Osteocyte (in vitro differentiated cells): ENCODE measurements at regions not wholly inside any gene's neighbourhood (a gene's known extent, or its start where the extent isn't known, plus 50 kb on each side); places are given as distances from the start of the nearest gene placed in this dataset.
"Not testable (repeated sequence)": the region's sequence is repeated elsewhere in the genome, so short reads cannot be mapped to it uniquely, and the experiment has no call there.

ENCODE experiments used
- DNase-seq: peaks from one replicate; pipeline ENCODE4 v3.0.0; 2021; ENCODE audit warnings: mixed read lengths; ENCODE audit not compliant: unreplicated experiment; ENCODE audit errors: extremely low spot score
- H3K27ac Mint-ChIP-seq: one replicate; pipeline ENCODE4 v1.8.0; 2021; ENCODE audit warnings: mild to moderate bottlenecking, mixed read lengths; ENCODE audit not compliant: unreplicated experiment
- H3K27me3 Mint-ChIP-seq: one replicate; pipeline ENCODE4 v1.8.0; 2021; ENCODE audit warnings: mixed read lengths; ENCODE audit not compliant: unreplicated experiment
- H3K36me3 Mint-ChIP-seq: one replicate; pipeline ENCODE4 v1.8.0; 2021; ENCODE audit warnings: mixed read lengths; ENCODE audit not compliant: unreplicated experiment
- H3K4me1 Mint-ChIP-seq: one replicate; pipeline ENCODE4 v1.8.0; 2021; ENCODE audit warnings: mixed read lengths; ENCODE audit not compliant: unreplicated experiment
- H3K4me3 Mint-ChIP-seq: one replicate; pipeline ENCODE4 v1.8.0; 2021; ENCODE audit warnings: mild to moderate bottlenecking, moderate library complexity, mixed read lengths; ENCODE audit not compliant: unreplicated experiment
- H3K9me3 Mint-ChIP-seq: one replicate; pipeline ENCODE4 v1.8.0; 2021; ENCODE audit warnings: mixed read lengths; ENCODE audit not compliant: unreplicated experiment
- TF ChIP-seq, protein P1 (sequence below): fragments of 200-600 bp; sonication (generic); IDR thresholded peaks from 2 replicates; pipeline ENCODE4 v1.5.0; 2021; ENCODE audit warnings: antibody characterized with exemption, mild to moderate bottlenecking, moderate library complexity

DNA sequence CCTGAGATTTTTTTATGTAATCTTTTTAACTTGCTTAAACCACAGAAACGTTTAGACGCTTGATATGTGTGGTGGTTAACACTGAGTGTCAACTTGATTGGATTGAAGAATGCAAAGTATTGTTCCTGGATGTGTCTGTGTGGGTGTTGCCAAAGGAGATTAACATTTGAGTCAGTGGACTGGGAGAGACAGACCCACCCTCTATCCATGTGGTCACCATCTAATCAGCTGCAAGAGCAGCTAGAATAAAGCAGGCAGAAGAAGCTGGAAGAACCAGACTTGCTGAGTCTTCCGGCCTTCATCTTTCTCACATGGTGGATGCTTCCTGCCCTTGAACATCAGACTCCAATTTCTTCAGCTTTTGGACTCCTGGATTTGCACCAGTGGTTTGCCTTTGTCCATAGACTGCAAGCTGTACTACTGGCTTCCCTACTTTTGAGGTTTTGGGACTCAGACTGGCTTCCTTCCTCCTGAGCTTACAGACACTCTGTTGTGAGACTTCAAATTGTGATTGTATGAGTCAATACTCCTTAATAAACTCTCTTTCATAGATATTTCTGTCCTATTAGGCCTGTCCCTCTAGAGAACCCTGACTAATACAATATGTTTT is 816.0 kb upstream of the CDH9 start:
- no peak for DNase-seq
- Mint-ChIP-seq H3K27me3 (peaks cover 7% of the 10 kb centered on the region), H3K4me3 (no peak overlapping the region), H3K4me1 (no peaks in the 10 kb centered on the region), H3K36me3 (no peaks in the 10 kb centered on the region), H3K27ac (no peak overlapping the region), H3K9me3 (peaks cover 2% of the 10 kb centered on the region)
- TF ChIP-seq, protein P1, sequence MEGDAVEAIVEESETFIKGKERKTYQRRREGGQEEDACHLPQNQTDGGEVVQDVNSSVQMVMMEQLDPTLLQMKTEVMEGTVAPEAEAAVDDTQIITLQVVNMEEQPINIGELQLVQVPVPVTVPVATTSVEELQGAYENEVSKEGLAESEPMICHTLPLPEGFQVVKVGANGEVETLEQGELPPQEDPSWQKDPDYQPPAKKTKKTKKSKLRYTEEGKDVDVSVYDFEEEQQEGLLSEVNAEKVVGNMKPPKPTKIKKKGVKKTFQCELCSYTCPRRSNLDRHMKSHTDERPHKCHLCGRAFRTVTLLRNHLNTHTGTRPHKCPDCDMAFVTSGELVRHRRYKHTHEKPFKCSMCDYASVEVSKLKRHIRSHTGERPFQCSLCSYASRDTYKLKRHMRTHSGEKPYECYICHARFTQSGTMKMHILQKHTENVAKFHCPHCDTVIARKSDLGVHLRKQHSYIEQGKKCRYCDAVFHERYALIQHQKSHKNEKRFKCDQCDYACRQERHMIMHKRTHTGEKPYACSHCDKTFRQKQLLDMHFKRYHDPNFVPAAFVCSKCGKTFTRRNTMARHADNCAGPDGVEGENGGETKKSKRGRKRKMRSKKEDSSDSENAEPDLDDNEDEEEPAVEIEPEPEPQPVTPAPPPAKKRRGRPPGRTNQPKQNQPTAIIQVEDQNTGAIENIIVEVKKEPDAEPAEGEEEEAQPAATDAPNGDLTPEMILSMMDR = no peak

DNA sequence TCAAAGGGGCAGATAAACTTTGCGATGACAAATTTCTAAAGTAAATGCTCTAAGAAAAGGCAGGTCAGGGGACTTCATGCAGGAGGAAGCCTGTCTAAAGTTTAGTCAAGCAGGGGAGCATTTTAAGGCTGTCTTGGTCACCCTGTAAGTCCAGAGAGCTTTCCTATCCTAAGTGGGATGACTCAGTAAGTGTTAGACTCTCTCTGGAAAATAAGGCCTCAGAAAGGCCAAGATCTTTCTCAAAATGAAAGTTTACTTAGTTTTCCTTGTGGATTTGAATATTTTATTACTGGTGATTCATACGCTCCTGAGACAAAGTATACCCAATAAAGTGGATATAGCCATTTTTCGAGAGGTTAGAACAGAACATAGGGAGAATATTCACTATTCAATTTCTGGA is 806.9 kb upstream of the CDH9 start:
- TF ChIP-seq, protein P1 = no peak
- Mint-ChIP-seq H3K9me3 (peaks cover 12% of the 10 kb centered on the region), H3K27ac (no peak overlapping the region), H3K27me3 (no peaks in the 10 kb centered on the region), H3K36me3 (no peaks in the 10 kb centered on the region), H3K4me3 (no peak overlapping the region), H3K4me1 (no peaks in the 10 kb centered on the region)
- DNase-seq = no peak

DNA sequence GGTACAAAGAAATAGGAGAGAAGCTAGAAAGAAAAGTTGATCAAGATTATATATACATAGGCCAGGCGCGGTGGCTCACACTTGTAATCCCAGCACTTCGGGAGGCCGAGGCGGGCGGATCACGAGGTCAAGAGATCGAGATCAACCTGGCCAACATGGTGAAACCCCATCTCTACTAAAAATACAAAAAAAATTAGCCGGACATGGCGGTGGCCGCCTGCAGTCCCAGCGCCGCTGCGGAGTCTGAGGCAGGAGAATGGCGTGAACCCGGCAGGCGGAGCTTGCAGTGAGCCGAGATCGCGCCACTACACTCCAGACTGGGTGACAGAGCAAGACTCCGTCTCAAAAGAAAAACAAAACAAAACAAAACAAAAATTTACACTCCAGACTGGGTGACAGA is 798.3 kb upstream of the CDH9 start:
- not testable (repeated sequence) for H3K4me1 Mint-ChIP-seq, H3K27me3 Mint-ChIP-seq, DNase-seq, H3K4me3 Mint-ChIP-seq, H3K9me3 Mint-ChIP-seq, H3K27ac Mint-ChIP-seq, H3K36me3 Mint-ChIP-seq

DNA sequence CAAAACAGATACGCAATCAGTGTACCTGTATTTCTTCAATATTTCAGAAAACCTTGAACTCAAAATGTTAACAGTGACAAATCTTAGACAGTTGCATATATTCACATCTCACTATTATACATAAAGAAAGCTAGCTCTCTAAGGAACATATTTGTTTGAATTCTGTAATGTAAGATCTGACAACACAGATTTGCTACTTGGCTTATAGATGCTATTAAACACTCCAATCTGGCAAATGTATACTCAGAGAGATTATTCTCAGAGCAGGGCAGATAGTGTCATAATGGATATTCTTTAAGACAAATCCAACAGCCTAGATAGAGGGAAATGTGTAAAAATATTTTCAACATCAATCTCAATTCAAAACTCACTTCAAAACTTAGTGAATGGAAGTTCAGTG is 794.5 kb upstream of the CDH9 start:
- Mint-ChIP-seq H3K36me3 (no peaks in the 10 kb centered on the region), H3K9me3 (no peaks in the 10 kb centered on the region), H3K27ac (no peak overlapping the region), H3K4me1 (no peaks in the 10 kb centered on the region), H3K4me3 (no peak overlapping the region), H3K27me3 (no peaks in the 10 kb centered on the region)
- DNase-seq = no peak
- TF ChIP-seq, protein P1 = no peak

DNA sequence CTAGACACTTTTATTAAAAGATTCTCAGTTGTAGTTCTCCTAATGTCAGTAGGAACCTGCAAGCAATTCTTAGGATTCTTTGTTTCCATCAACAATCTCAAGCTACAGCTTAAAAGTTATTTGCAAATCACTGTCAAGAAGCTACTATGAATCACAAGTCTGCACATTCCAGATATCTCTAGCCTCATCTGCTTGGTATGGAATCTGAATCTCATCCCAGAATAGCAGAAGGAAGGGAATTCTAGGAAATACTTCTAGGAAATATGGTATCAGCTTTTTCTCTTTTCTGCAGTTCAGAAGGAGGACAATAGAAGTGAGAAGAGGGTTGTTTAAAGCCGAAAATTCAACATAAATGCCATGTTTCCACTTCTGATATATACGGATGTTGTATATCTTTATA is 792.2 kb upstream of the CDH9 start:
- H3K27me3 Mint-ChIP-seq = no peaks in the 10 kb centered on the region

More for the DNA sequence above, 792.2 kb upstream of the CDH9 start:
- DNase-seq = no peak
- Mint-ChIP-seq H3K4me3 (no peak overlapping the region), H3K36me3 (no peaks in the 10 kb centered on the region), H3K27ac (no peak overlapping the region), H3K4me1 (no peaks in the 10 kb centered on the region), H3K9me3 (no peaks in the 10 kb centered on the region)
- TF ChIP-seq, protein P1 = no peak
